Upper lobe of left lung (tissue), 4 donors: ENCODE measurements at regions not wholly inside any gene's neighbourhood (a gene's known extent, or its start where the extent isn't known, plus 50 kb on each side); places are given as distances from the start of the nearest gene placed in this dataset.

Source experiments
- EP300 ChIP-seq, 4 donors: sonication (generic); formaldehyde crosslinking; IDR thresholded peaks; one replicate each; pipeline ENCODE4 v1.5.1; 2017; ENCODE audit warnings: antibody characterized with exemption in 4 of 4, control low read depth in 2 of 4
- POLR2A ChIP-seq, 4 donors: fragments of 450-650 bp; IDR thresholded peaks; one replicate each; pipeline ENCODE4 v1.5.1; 2016 to 2017; ENCODE audit warnings: antibody characterized with exemption in 4 of 4, mild to moderate bottlenecking in 2 of 4
- POLR2AphosphoS5 ChIP-seq, 2 donors: sonication (generic); formaldehyde crosslinking; IDR thresholded peaks; one replicate each; pipeline ENCODE4 v1.5.1; 2017; ENCODE audit warnings: antibody characterized with exemption in 2 of 2
- TF ChIP-seq, protein P1 (sequence below), 6 experiments: fragments of 450-650 bp in 4 of 6; fragments of 200-600 bp in 2 of 6; sonication (generic) in 2 of 6; IDR thresholded peaks; one replicate each; pipeline ENCODE4 v1.5.1; 2016 to 2019; ENCODE audit warnings: antibody characterized with exemption in 6 of 6

- TF ChIP-seq POLR2A (IDR thresholded peaks at IDR 0.05), result no peak
- TF ChIP-seq, protein P1, sequence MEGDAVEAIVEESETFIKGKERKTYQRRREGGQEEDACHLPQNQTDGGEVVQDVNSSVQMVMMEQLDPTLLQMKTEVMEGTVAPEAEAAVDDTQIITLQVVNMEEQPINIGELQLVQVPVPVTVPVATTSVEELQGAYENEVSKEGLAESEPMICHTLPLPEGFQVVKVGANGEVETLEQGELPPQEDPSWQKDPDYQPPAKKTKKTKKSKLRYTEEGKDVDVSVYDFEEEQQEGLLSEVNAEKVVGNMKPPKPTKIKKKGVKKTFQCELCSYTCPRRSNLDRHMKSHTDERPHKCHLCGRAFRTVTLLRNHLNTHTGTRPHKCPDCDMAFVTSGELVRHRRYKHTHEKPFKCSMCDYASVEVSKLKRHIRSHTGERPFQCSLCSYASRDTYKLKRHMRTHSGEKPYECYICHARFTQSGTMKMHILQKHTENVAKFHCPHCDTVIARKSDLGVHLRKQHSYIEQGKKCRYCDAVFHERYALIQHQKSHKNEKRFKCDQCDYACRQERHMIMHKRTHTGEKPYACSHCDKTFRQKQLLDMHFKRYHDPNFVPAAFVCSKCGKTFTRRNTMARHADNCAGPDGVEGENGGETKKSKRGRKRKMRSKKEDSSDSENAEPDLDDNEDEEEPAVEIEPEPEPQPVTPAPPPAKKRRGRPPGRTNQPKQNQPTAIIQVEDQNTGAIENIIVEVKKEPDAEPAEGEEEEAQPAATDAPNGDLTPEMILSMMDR (IDR thresholded peaks at IDR 0.05), result no peak
- TF ChIP-seq POLR2AphosphoS5 (IDR thresholded peaks at IDR 0.05), result no peak
- TF ChIP-seq EP300 (IDR thresholded peaks at IDR 0.05), result no peak
Observed at GRCh38 chr12:28855761-28856310, 293.2 kb upstream of the FAR2 start.
